GM12891 (cell line): ENCODE measurements at regions not wholly inside any gene's neighbourhood (a gene's known extent, or its start where the extent isn't known, plus 50 kb on each side); places are given as distances from the start of the nearest gene placed in this dataset.

Experiments
- DNase-seq: peaks from one replicate; pipeline ENCODE4 v3.0.0; 2011; ENCODE audit warnings: low spot score; ENCODE audit not compliant: insufficient read length
- FAIRE-seq: peaks from 2 replicates; lab custom pipeline; 2011; peaks lifted over from hg19 to GRCh38; lab: Jason Lieb, UNC
- PAX5 ChIP-seq: IDR thresholded peaks from 2 replicates; pipeline ENCODE4 v1.6.1; 2011; ENCODE audit warnings: low read length, moderate library complexity, mild to moderate bottlenecking; ENCODE audit not compliant: insufficient read depth, severe bottlenecking
- POLR2A ChIP-seq: IDR thresholded peaks from 2 replicates; pipeline ENCODE4 v1.6.1; 2011; ENCODE audit warnings: low read depth, low read length, control low read depth
- POLR2AphosphoS5 ChIP-seq: IDR thresholded peaks from 2 replicates; pipeline ENCODE4 v1.6.1; 2011; ENCODE audit warnings: low read depth, low read length, control low read depth
- POU2F2 ChIP-seq: IDR thresholded peaks from 2 replicates; pipeline ENCODE4 v1.6.1; 2011; ENCODE audit warnings: low read depth, mild to moderate bottlenecking, control low read depth, low read length, moderate library complexity
- SPI1 ChIP-seq: IDR thresholded peaks from 2 replicates; pipeline ENCODE4 v1.6.1; 2011; ENCODE audit warnings: low read depth, low read length, control low read depth
- TAF1 ChIP-seq: IDR thresholded peaks from 2 replicates; pipeline ENCODE4 v1.6.1; 2011; ENCODE audit warnings: low read depth, low read length, control low read depth

- TF ChIP-seq POLR2A (no peak), POLR2AphosphoS5 (no peak), SPI1 (no peak), POU2F2 (no peak), PAX5 (no peak)
- DNase-seq (no peak), FAIRE-seq (no peak)
Measured at GRCh38 chr2:2696733-2697455, 365.8 kb upstream of the MYT1L start.

GRCh38 chr2:2696325-2696724 lies 365.2 kb upstream of the MYT1L start:
- DNase-seq (no peak), FAIRE-seq (no peak)
- TF ChIP-seq PAX5 (no peak), POU2F2 (no peak), POLR2AphosphoS5 (no peak), TAF1 (no peak), SPI1 (no peak), POLR2A (no peak)

GRCh38 chr2:2694746-2695145 lies 363.7 kb upstream of the MYT1L start:
- no peak for FAIRE-seq
- TF ChIP-seq POLR2AphosphoS5, result no peak
- TF ChIP-seq POLR2A, result no peak
- no peak for TF ChIP-seq TAF1
- TF ChIP-seq SPI1, result no peak
- TF ChIP-seq POU2F2, result no peak
- TF ChIP-seq PAX5, result no peak

GRCh38 chr2:2692599-2693389 lies 361.7 kb upstream of the MYT1L start:
- TF ChIP-seq POLR2A (no peak), PAX5 (no peak), TAF1 (no peak), POLR2AphosphoS5 (no peak), POU2F2 (no peak), SPI1 (no peak)
- no peak for DNase-seq
- FAIRE-seq, result no peak

More at GRCh38 chr2:2694746-2695145, 363.7 kb upstream of the MYT1L start:
- DNase-seq, result no peak

- no peak for TF ChIP-seq TAF1
- no peak for TF ChIP-seq POLR2A
- TF ChIP-seq POLR2AphosphoS5, result no peak
- TF ChIP-seq PAX5, result no peak
- TF ChIP-seq SPI1, result no peak
- no peak for TF ChIP-seq POU2F2
- no peak for FAIRE-seq
- no peak for DNase-seq
Measured at GRCh38 chr2:2691419-2691818, 360.3 kb upstream of the MYT1L start.

- FAIRE-seq, result no peak
Measured at GRCh38 chr2:2690985-2691384, 359.9 kb upstream of the MYT1L start.

GRCh38 chr2:2689306-2689705 lies 358.2 kb upstream of the MYT1L start:
- DNase-seq (no peak), FAIRE-seq (no peak)
- TF ChIP-seq POLR2A, result no peak
- TF ChIP-seq PAX5, result no peak
- no peak for TF ChIP-seq POLR2AphosphoS5
- no peak for TF ChIP-seq POU2F2
- no peak for TF ChIP-seq SPI1
- TF ChIP-seq TAF1, result no peak

More at GRCh38 chr2:2690985-2691384, 359.9 kb upstream of the MYT1L start:
- no peak for DNase-seq
- no peak for TF ChIP-seq POLR2AphosphoS5
- TF ChIP-seq POU2F2, result no peak
- no peak for TF ChIP-seq POLR2A
- no peak for TF ChIP-seq PAX5
- no peak for TF ChIP-seq SPI1
- no peak for TF ChIP-seq TAF1

- DNase-seq (no peak), FAIRE-seq (no peak)
- TF ChIP-seq PAX5 (no peak), POLR2AphosphoS5 (no peak), POU2F2 (no peak), TAF1 (no peak), SPI1 (no peak), POLR2A (no peak)
Measured at GRCh38 chr2:2688254-2688653, 357.2 kb upstream of the MYT1L start.

- TF ChIP-seq TAF1, result no peak
- no peak for TF ChIP-seq POLR2AphosphoS5
- no peak for TF ChIP-seq SPI1
- TF ChIP-seq POU2F2, result no peak
- no peak for TF ChIP-seq PAX5
- DNase-seq (no peak), FAIRE-seq (no peak)
Measured at GRCh38 chr2:2687745-2688144, 356.7 kb upstream of the MYT1L start.

GRCh38 chr2:2686222-2686621 lies 355.1 kb upstream of the MYT1L start:
- no peak for TF ChIP-seq POLR2A
- no peak for TF ChIP-seq TAF1
- TF ChIP-seq POLR2AphosphoS5, result no peak
- no peak for TF ChIP-seq SPI1
- no peak for TF ChIP-seq POU2F2
- TF ChIP-seq PAX5, result no peak
- DNase-seq (no peak), FAIRE-seq (no peak)
